ENCODE measurements at regions not wholly inside any gene's neighbourhood (a gene's known extent, or its start where the extent isn't known, plus 50 kb on each side); places are given as distances from the start of the nearest gene placed in this dataset.

GRCh38 chr4:184950117-184950830 lies 68.0 kb upstream of the HELT start:
- Mint-ChIP-seq H3K4me3 (ENCODE audit: unreplicated experiment) (no peak overlapping the region), H3K36me3 (ENCODE audit: insufficient read depth, unreplicated experiment) (no peaks in the 10 kb centered on the region), H3K27me3 (ENCODE audit: insufficient read depth, unreplicated experiment) (peaks cover 2% of the 10 kb centered on the region), H3K27ac (ENCODE audit: unreplicated experiment) (no peak overlapping the region), H3K4me1 (ENCODE audit: low read depth, unreplicated experiment) (peaks cover 6% of the 10 kb centered on the region), H3K9me3 (ENCODE audit: unreplicated experiment) (no peaks in the 10 kb centered on the region)
- CTCF ChIA-PET: interaction anchor here (1.1 kb wide), 1 partner anchor 205 kb away, joined by 3 read pairs; no protein-coding TSS in a partner anchor
- no peak for TF ChIP-seq CTCF (IDR thresholded peaks at IDR 0.05; ENCODE audit: insufficient read depth in 1 of 2, low read depth in 1 of 2, low read length in 1 of 2, severe bottlenecking in 1 of 2, unreplicated experiment in 1 of 2)
- Histone ChIP-seq H3K4me1 (no peaks in the 10 kb centered on the region), H3K4me3 (ENCODE audit: low read depth, low read length) (no peak overlapping the region), H3K36me3 (ENCODE audit: control insufficient read depth, insufficient read depth, low read length) (no peaks in the 10 kb centered on the region), H3K27me3 (replicated peaks; ENCODE audit: control insufficient read depth, insufficient read depth, low read length) (no peaks in the 10 kb centered on the region), H3K9me3 (0 out of 2 replicates have a peak, but pooled peaks cover 2% of the 10 kb centered on the region)
- no TSS peak for BruUV-seq (replicated peaks)
- POLR2A ChIA-PET: no interaction called here
- DNase-seq: no peak
- intact Hi-C loops (cut with micrococcal nuclease; ENCODE audit: unreplicated experiment): no loop called here

- no peaks in the 10 kb centered on the region for H3K9me3 Mint-ChIP-seq (ENCODE audit: unreplicated experiment)
- intact Hi-C loops (cut with micrococcal nuclease; ENCODE audit: unreplicated experiment): no loop called here
- no peaks in the 10 kb centered on the region for H3K36me3 Mint-ChIP-seq (ENCODE audit: insufficient read depth, unreplicated experiment)
- Histone ChIP-seq H3K4me1 (no peaks in the 10 kb centered on the region), H3K4me3 (ENCODE audit: low read depth, low read length) (no peak overlapping the region), H3K36me3 (ENCODE audit: control insufficient read depth, insufficient read depth, low read length) (no peaks in the 10 kb centered on the region), H3K9me3 (0 out of 2 replicates have a peak, but pooled peaks cover 2% of the 10 kb centered on the region), H3K27me3 (replicated peaks; ENCODE audit: control insufficient read depth, insufficient read depth, low read length) (no peaks in the 10 kb centered on the region)
- ChIA-PET CTCF (interaction anchor here (1.1 kb wide), 1 partner anchor 205 kb away, joined by 3 read pairs; no protein-coding TSS in a partner anchor), POLR2A (no interaction called here)
- no peak for TF ChIP-seq CTCF (IDR thresholded peaks at IDR 0.05; ENCODE audit: insufficient read depth in 1 of 2, low read depth in 1 of 2, low read length in 1 of 2, severe bottlenecking in 1 of 2, unreplicated experiment in 1 of 2)
- H3K4me3 Mint-ChIP-seq (ENCODE audit: unreplicated experiment): no peak overlapping the region
- H3K4me1 Mint-ChIP-seq (ENCODE audit: low read depth, unreplicated experiment): peaks cover 6% of the 10 kb centered on the region
- no peak overlapping the region for H3K27ac Mint-ChIP-seq (ENCODE audit: unreplicated experiment)
- no peak for DNase-seq
- no TSS peak for BruUV-seq (replicated peaks)
- peaks cover 2% of the 10 kb centered on the region for H3K27me3 Mint-ChIP-seq (ENCODE audit: insufficient read depth, unreplicated experiment)
Observed at GRCh38 chr4:184950926-184951325, 67.4 kb upstream of the HELT start.

GRCh38 chr4:184951668-184952160 lies 66.6 kb upstream of the HELT start:
- Mint-ChIP-seq H3K36me3 (ENCODE audit: insufficient read depth, unreplicated experiment) (no peaks in the 10 kb centered on the region), H3K4me3 (ENCODE audit: unreplicated experiment) (no peak overlapping the region), H3K9me3 (ENCODE audit: unreplicated experiment) (no peaks in the 10 kb centered on the region), H3K27me3 (ENCODE audit: insufficient read depth, unreplicated experiment) (peaks cover 2% of the 10 kb centered on the region), H3K27ac (ENCODE audit: unreplicated experiment) (no peak overlapping the region), H3K4me1 (ENCODE audit: low read depth, unreplicated experiment) (peaks cover 6% of the 10 kb centered on the region)
- intact Hi-C loops (cut with micrococcal nuclease; ENCODE audit: unreplicated experiment): no loop called here
- no peaks in the 10 kb centered on the region for H3K36me3 ChIP-seq (ENCODE audit: control insufficient read depth, insufficient read depth, low read length)
- H3K9me3 ChIP-seq: 0 out of 2 replicates have a peak, but pooled peaks cover 2% of the 10 kb centered on the region
- ChIA-PET POLR2A (no interaction called here), CTCF (no interaction called here)
- DNase-seq: no peak
- H3K4me3 ChIP-seq (ENCODE audit: low read depth, low read length): no peak overlapping the region
- no peak for TF ChIP-seq CTCF (IDR thresholded peaks at IDR 0.05; ENCODE audit: insufficient read depth in 1 of 2, low read depth in 1 of 2, low read length in 1 of 2, severe bottlenecking in 1 of 2, unreplicated experiment in 1 of 2)
- no peaks in the 10 kb centered on the region for H3K27me3 ChIP-seq (replicated peaks; ENCODE audit: control insufficient read depth, insufficient read depth, low read length)
- no peaks in the 10 kb centered on the region for H3K4me1 ChIP-seq
- no TSS peak for BruUV-seq (replicated peaks)

Measured in Caco-2 (cell line).